Ovary (tissue), 3 donors: ENCODE measurements at regions not wholly inside any gene's neighbourhood (a gene's known extent, or its start where the extent isn't known, plus 50 kb on each side); places are given as distances from the start of the nearest gene placed in this dataset.

ENCODE experiments used
- CTCF ChIP-seq, 3 donors: fragments of 450-650 bp in 2 of 3; fragments of 200-600 bp in 1 of 3; IDR thresholded peaks; one replicate each; pipeline versions ENCODE4 v1.5.1 to v1.8.0; 2016 to 2022; ENCODE audit warnings: antibody characterized with exemption in 3 of 3, mild to moderate bottlenecking in 1 of 3
- EP300 ChIP-seq: sonication (generic); formaldehyde crosslinking; IDR thresholded peaks from one replicate; pipeline ENCODE4 v1.6.1; 2017; ENCODE audit warnings: antibody characterized with exemption
- POLR2A ChIP-seq: fragments of 450-650 bp; IDR thresholded peaks from one replicate; pipeline ENCODE4 v1.6.1; 2017; ENCODE audit warnings: antibody characterized with exemption, mild to moderate bottlenecking, moderate library complexity
- donor health status: DM: no; HTN: no; CAD: no.

- TF ChIP-seq POLR2A (no peak), CTCF (IDR thresholded peaks at IDR 0.05) (no peak), EP300 (no peak)
These were observed 53.4 kb upstream of the CALN1 start for GRCh38 chr7:72465521-72465920.
